HUES48 (cell line): ENCODE measurements at regions not wholly inside any gene's neighbourhood (a gene's known extent, or its start where the extent isn't known, plus 50 kb on each side); places are given as distances from the start of the nearest gene placed in this dataset.

Source experiments
- H3K27ac ChIP-seq: one replicate; pipeline ENCODE4 v1.7.0; 2013; ENCODE audit warnings: low read depth, low read length, inconsistent platforms
- H3K27me3 ChIP-seq: 2 replicates; pipeline ENCODE4 v1.6.1; 2013; ENCODE audit warnings: mild to moderate bottlenecking, low read length; ENCODE audit not compliant: control insufficient read depth, insufficient read depth
- H3K36me3 ChIP-seq: 2 replicates; pipeline ENCODE4 v1.6.1; 2013; ENCODE audit warnings: low read length; ENCODE audit not compliant: control insufficient read depth, insufficient read depth
- H3K4me1 ChIP-seq: 2 replicates; pipeline ENCODE4 v1.6.1; 2013; ENCODE audit warnings: mild to moderate bottlenecking, low read length; ENCODE audit not compliant: control insufficient read depth, insufficient read depth
- H3K4me3 ChIP-seq: 2 replicates; pipeline ENCODE4 v1.5.1; 2013; ENCODE audit warnings: mild to moderate bottlenecking, low read depth, low read length
- H3K9ac ChIP-seq: 2 replicates; pipeline ENCODE4 v1.6.1; 2013; ENCODE audit warnings: mild to moderate bottlenecking, low read depth, low read length, moderate library complexity
- H3K9me3 ChIP-seq: 2 replicates; pipeline ENCODE4 v1.6.1; 2013; ENCODE audit warnings: low read length; ENCODE audit not compliant: control insufficient read depth, insufficient read depth

DNA sequence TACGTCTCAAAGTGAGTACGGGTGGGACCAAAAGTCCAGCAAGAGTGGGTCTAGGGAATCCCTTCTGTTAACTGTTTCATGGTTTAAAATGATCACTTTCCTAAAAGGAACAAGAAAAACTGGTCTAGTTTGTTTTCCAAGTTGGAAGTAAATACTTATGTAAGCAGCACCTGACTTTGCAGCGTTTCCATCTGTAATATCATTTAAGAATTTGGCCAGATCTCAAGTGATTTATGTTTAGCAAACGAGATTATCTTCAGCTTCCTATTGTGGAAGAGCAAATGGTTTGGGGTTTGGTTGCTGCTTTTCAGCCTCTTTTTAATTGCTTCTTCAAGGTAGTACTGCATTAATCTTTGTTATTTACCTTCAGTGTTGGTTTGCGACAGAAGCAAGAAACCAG lies 50.4 kb downstream of the FHIP1A start:
- no peak overlapping the region for H3K27ac ChIP-seq
- peaks cover 37% of the 10 kb centered on the region for H3K4me1 ChIP-seq
- no peaks in the 10 kb centered on the region for H3K36me3 ChIP-seq
- no peaks in the 10 kb centered on the region for H3K27me3 ChIP-seq
- H3K9ac ChIP-seq, result no peak overlapping the region
- H3K9me3 ChIP-seq, result no peaks in the 10 kb centered on the region
- H3K4me3 ChIP-seq, result no peak overlapping the region

DNA sequence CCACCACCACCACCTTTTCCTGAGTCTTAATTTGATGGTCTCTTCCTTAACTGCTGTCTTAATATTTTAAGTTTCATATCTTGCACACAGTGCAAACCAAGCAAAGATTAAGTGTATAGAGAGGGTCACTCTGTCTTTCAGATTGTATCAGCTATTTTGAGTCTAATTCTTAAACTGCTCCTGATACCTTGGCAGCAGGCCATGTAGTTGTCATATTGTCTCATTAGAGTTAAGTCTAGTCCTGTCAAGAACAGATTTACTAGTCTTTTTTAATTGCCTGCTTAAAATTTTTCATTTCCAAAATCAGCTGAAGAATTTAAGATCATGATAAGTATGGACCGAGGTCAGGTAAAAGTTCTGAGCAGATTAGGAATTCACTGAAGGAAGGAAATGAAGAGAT lies 51.5 kb downstream of the FHIP1A start:
- H3K36me3 ChIP-seq, result no peaks in the 10 kb centered on the region
- no peak overlapping the region for H3K4me3 ChIP-seq
- H3K27me3 ChIP-seq, result no peaks in the 10 kb centered on the region
- no peak overlapping the region for H3K9ac ChIP-seq
- H3K27ac ChIP-seq, result no peak overlapping the region
- H3K9me3 ChIP-seq, result no peaks in the 10 kb centered on the region
- peaks cover 30% of the 10 kb centered on the region for H3K4me1 ChIP-seq

DNA sequence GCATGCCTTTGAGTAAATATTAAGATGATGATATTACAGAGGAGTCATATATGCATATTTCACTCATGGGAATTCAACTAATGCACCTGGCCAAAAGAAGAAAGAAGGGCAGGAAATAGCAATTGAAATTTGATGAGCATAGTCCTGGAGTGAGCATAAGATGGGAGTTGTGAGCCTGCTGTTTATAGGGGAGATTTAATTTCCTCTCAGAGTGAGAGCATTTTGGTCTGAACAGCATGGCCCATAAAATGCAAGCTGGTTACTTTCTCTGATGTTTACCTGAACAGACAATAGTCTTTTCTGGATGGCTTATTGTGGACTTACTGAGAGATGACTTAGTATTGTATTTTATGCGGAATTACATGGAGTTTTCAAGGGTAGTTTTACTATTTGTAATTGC lies 53.6 kb downstream of the FHIP1A start:
- Histone ChIP-seq H3K9me3 (no peaks in the 10 kb centered on the region), H3K4me3 (no peak overlapping the region), H3K4me1 (peaks cover 18% of the 10 kb centered on the region), H3K9ac (no peak overlapping the region), H3K36me3 (no peaks in the 10 kb centered on the region), H3K27ac (no peak overlapping the region), H3K27me3 (no peaks in the 10 kb centered on the region)

DNA sequence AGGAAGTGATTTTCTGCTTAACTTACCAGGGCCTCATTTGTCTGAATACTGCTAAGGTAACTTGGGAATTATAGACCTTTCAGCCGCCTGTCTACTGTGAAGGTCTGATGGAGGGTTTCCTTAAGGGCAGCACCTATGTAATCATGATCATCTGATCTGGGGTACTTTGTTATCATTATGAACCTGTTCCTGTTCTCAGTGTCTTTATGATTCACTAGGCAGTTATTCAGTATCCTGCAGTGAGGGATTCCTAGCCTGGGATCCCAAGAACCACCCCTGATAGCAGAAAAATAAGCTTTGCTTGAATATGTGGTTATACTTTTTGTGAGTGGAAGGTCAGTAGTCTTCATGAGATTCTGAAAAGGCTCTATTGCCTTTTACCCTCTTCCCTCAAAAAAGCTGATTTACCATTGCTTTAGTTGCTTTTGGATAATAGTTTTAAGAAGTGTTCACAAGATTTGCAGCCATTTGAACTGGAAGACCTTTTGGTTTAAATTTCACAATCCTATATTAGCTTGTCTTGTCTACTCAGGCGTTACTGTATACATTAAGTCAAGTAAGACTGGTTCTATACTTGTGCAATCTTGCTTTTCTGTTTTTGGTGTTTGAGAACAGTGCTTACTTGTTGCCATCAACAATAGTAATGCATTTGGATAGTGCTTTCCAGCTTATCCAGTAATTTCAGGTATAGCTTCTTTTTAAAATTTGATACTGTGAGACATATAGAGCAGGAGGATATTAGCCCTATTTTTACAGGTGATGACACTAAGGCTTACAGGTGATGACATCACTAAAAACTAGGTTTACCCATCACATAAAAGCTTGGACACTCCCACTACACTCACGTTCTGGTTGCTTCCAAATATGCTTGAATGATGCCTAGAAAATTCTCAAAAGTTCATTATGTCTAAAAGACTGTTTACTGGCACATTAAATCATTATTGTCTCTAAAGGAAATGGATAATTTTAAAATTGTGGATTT lies 60.0 kb downstream of the FHIP1A start:
- H3K27me3 ChIP-seq, result no peaks in the 10 kb centered on the region
- H3K9ac ChIP-seq, result no peak overlapping the region
- H3K9me3 ChIP-seq, result no peaks in the 10 kb centered on the region
- no peaks in the 10 kb centered on the region for H3K36me3 ChIP-seq
- H3K4me1 ChIP-seq, result peaks cover 36% of the 10 kb centered on the region
- H3K27ac ChIP-seq, result no peak overlapping the region
- no peak overlapping the region for H3K4me3 ChIP-seq

DNA sequence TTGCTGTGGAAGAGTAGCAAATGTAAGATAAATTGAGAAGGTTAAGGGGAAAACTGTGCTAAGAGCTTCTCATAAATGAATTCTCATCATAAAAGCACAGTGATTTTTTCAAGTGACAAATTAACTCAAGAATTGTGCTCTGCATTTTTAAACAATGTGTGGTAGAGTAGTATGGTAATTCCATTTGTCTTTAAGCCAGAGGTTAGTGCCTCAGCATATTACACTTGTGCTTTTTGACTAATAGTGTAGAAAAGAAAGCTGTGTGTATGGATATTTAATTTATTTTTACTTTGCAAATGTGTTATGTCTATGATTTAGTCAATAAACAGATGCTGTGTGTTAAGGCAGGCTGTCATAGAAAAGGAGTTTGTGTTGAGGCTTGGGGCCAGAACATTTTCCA lies 61.0 kb downstream of the FHIP1A start:
- Histone ChIP-seq H3K27ac (no peak overlapping the region), H3K9ac (no peak overlapping the region), H3K9me3 (no peaks in the 10 kb centered on the region), H3K36me3 (no peaks in the 10 kb centered on the region), H3K4me1 (peaks cover 46% of the 10 kb centered on the region), H3K27me3 (no peaks in the 10 kb centered on the region), H3K4me3 (no peak overlapping the region)

DNA sequence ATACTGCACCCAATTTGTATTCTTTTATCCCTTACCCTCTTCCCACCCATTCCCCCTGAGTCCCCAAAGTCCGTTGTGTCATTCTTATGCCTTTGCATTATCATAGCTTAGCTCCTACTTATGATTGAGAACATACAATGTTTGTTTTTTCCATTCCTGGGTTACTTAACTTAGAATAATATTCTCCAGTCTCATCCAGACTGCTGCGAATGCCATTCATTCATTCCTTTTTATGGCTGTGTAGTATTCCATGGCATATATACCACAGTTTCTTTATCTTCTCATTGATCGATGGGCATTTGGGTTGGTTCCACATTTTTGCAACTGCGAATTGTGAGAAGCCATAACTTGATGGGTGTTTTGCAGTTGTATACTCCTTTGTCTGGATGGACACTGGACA lies 62.8 kb downstream of the FHIP1A start:
- no peak overlapping the region for H3K4me3 ChIP-seq
- no peaks in the 10 kb centered on the region for H3K27me3 ChIP-seq
- H3K36me3 ChIP-seq, result no peaks in the 10 kb centered on the region
- no peak overlapping the region for H3K27ac ChIP-seq
- H3K4me1 ChIP-seq, result peaks cover 52% of the 10 kb centered on the region
- H3K9me3 ChIP-seq, result no peaks in the 10 kb centered on the region
- H3K9ac ChIP-seq, result no peak overlapping the region

DNA sequence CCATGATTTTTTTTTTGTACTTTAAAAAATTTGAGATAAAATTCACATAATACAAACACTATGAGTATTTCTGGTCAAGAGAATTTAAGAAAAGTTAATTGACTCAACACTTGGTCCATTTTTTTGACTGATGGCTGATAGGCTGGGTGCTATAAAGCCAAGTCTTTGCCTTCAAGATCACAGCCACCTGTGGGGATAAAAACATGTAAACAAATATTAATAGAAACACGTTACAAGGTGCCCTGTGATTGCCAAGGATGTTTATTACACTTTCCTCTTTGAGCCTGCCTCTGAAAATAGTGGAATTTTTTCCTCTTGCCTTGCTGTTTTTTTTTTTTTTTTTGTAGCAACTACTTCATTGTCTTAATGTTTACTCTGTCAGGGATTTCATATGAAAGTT lies 63.3 kb downstream of the FHIP1A start:
- no peaks in the 10 kb centered on the region for H3K9me3 ChIP-seq
- no peak overlapping the region for H3K4me3 ChIP-seq
- H3K27ac ChIP-seq, result no peak overlapping the region
- no peak overlapping the region for H3K9ac ChIP-seq
- no peaks in the 10 kb centered on the region for H3K27me3 ChIP-seq
- H3K36me3 ChIP-seq, result no peaks in the 10 kb centered on the region
- peaks cover 52% of the 10 kb centered on the region for H3K4me1 ChIP-seq

DNA sequence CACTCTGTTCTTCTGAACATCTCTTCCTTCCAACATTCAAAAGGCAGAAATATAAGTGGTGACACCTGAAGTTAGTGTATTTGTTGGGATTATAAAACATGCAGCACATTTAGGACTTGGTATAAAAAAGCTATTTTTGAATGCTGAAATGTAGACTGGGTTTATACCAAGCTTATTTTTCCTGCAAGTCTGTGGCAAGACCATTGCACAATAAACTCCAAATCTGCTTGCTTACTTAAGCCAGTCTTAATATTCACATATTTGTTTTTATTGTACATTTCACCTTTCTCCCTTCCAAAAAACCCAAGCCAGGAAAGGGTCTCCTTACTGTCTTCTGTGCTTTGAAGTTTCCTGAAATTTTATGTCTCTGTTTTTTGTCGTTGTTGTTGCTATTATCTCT lies 63.7 kb downstream of the FHIP1A start:
- no peak overlapping the region for H3K9ac ChIP-seq
- H3K4me3 ChIP-seq, result no peak overlapping the region
- H3K27ac ChIP-seq, result no peak overlapping the region
- H3K36me3 ChIP-seq, result no peaks in the 10 kb centered on the region
- peaks cover 52% of the 10 kb centered on the region for H3K4me1 ChIP-seq
- H3K27me3 ChIP-seq, result no peaks in the 10 kb centered on the region
- H3K9me3 ChIP-seq, result no peaks in the 10 kb centered on the region

DNA sequence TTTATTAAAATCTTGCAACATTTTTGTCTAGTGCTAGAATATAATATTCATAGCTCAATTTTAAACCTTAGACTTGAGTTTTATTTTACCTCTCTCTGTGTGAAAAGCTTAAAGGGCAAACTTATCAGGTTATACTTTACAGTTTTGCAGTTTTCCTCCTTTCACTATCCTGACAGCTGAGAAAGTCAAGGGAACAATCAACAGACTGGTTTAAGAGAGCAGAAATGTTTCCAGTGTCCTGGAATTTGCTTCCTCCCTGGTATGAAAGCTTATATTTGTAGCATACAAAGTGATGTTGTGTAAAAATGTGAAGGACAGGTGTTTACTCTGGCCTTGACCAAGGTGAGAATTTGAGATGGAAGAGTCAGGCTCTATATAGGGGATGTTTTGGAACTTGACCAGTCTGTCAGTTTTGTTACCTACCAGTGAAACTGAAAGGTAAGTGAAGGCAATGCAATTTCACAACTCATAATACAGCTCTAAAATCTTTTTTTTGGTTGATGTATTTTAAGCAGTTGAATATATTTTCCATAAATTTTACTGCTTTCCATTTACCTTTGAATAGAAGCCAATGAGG lies 64.6 kb downstream of the FHIP1A start:
- Histone ChIP-seq H3K36me3 (no peaks in the 10 kb centered on the region), H3K27ac (no peak overlapping the region), H3K9me3 (no peaks in the 10 kb centered on the region), H3K9ac (no peak overlapping the region), H3K4me3 (no peak overlapping the region), H3K4me1 (peaks cover 53% of the 10 kb centered on the region), H3K27me3 (no peaks in the 10 kb centered on the region)

DNA sequence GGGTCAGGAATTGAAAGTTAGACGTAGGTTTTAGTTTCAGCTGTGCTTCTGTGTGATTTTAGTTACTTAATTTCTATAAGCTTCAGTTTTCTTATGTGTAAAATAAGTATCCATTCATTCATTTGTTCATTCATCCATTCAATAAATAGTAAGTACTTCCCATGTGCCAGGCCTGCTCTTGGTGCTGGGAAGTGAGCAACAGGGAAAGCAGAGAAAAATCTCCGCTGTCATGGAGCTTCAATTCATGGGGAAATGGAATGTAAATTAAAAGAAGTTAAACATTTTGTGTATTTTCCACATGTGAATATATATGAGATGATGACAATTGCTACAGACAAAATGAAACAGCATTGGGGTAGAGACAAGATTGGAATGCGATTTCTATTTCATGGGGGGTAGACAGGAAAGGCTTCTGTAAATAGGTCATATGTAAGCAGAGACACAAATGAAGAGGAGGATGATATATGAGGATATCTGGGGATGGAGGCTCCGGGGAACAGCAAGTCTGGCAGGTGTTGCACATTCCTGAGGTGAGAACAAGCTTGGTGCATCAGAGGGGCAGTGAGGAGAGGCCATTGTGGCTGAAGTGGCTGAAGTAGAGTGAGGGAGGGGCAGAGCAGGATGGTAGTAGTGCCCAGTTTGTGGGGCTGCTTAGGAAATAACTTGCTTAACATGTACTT lies 66.2 kb downstream of the FHIP1A start:
- no peaks in the 10 kb centered on the region for H3K9me3 ChIP-seq
- H3K27me3 ChIP-seq, result no peaks in the 10 kb centered on the region
- peaks cover 58% of the 10 kb centered on the region for H3K4me1 ChIP-seq
- no peak overlapping the region for H3K9ac ChIP-seq
- no peak overlapping the region for H3K4me3 ChIP-seq
- no peak overlapping the region for H3K27ac ChIP-seq
- H3K36me3 ChIP-seq, result no peaks in the 10 kb centered on the region

DNA sequence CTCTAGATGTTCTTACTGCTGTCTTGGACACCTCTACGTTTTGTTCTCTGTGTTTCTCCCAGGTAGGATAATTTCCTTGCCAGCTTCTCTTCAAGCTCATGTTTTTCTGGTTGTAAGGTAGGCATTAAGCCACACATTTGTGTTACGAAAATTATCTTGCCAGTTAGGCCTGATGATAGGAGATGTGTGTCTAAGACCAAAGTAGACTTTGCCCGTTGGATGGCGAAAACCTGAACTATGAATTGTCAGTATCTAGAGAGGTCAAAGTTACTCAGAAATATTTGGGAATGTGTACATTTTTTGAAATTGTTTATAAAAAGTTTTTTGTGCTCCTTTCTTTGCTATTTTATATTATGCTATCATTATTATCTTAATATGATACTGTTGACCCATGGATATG lies 72.8 kb downstream of the FHIP1A start:
- Histone ChIP-seq H3K27ac (no peak overlapping the region), H3K9ac (no peak overlapping the region), H3K4me1 (peaks cover 83% of the 10 kb centered on the region), H3K4me3 (no peak overlapping the region), H3K27me3 (no peaks in the 10 kb centered on the region), H3K9me3 (no peaks in the 10 kb centered on the region), H3K36me3 (no peaks in the 10 kb centered on the region)
